ENCODE measurements at regions not wholly inside any gene's neighbourhood (a gene's known extent, or its start where the extent isn't known, plus 50 kb on each side); places are given as distances from the start of the nearest gene placed in this dataset.
A peak's percentile ranks its signal among the peaks of the same experiment; 100 is the strongest.
"Not testable (repeated sequence)": the region's sequence is repeated elsewhere in the genome, so short reads cannot be mapped to it uniquely, and the experiment has no call there.

DNA sequence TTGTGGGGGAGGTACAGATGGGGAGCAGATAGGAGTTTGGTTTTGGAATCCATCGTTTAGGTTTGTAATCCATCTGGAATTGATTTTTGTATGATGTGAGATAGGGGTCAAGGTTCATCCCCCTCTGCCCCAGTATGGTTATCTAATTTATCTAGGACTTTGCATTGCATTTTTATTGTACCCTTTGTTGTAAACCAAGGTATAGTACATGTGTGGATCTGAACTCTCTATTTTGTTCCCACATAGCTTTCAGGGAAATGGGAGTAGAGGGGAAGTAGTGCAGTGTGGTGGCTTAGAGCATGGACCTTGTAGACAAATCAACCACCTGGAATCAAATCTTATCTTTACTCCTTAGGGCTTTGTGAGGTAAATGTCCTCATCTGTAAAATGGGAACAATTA, 65.7 kb downstream of the RAD54L2 start:
- ATAC-seq (no peak), DNase-seq (no peak)
- WGBS (ENCODE audit: insufficient coverage) = 100% methylated on average over 1 of the region's 1 CpG
- intact Hi-C loops (cut with micrococcal nuclease) = no loop called here
- H3K27ac ChIP-seq (ENCODE audit: low read length) = no peak overlapping the region
- no peaks in the 10 kb centered on the region for H3K4me1 ChIP-seq (ENCODE audit: control insufficient read depth, insufficient read depth, low read length)
- H3K9me3 ChIP-seq (ENCODE audit: control insufficient read depth, insufficient read depth, low read length) = no peaks in the 10 kb centered on the region
- TF ChIP-seq, protein P1, sequence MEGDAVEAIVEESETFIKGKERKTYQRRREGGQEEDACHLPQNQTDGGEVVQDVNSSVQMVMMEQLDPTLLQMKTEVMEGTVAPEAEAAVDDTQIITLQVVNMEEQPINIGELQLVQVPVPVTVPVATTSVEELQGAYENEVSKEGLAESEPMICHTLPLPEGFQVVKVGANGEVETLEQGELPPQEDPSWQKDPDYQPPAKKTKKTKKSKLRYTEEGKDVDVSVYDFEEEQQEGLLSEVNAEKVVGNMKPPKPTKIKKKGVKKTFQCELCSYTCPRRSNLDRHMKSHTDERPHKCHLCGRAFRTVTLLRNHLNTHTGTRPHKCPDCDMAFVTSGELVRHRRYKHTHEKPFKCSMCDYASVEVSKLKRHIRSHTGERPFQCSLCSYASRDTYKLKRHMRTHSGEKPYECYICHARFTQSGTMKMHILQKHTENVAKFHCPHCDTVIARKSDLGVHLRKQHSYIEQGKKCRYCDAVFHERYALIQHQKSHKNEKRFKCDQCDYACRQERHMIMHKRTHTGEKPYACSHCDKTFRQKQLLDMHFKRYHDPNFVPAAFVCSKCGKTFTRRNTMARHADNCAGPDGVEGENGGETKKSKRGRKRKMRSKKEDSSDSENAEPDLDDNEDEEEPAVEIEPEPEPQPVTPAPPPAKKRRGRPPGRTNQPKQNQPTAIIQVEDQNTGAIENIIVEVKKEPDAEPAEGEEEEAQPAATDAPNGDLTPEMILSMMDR (IDR thresholded peaks at IDR 0.05) = no peak
- Mint-ChIP-seq H3K4me3 (no peak overlapping the region), H3K27ac (no peak overlapping the region), H3K27me3 (ENCODE audit: low read depth in 2 of 2) (no peaks in the 10 kb centered on the region), H3K36me3 (no peaks in the 10 kb centered on the region), H3K4me1 (peaks cover 16 to 24% of the 10 kb centered on the region in 2 donors), H3K9me3 (no peaks in the 10 kb centered on the region)
- no peaks in the 10 kb centered on the region for H3K36me3 ChIP-seq (ENCODE audit: control insufficient read depth, insufficient read depth, low read length)
- H3K27me3 ChIP-seq (ENCODE audit: control insufficient read depth, insufficient read depth, low read length) = no peaks in the 10 kb centered on the region
- no peak overlapping the region for H3K4me3 ChIP-seq (ENCODE audit: low read length)

DNA sequence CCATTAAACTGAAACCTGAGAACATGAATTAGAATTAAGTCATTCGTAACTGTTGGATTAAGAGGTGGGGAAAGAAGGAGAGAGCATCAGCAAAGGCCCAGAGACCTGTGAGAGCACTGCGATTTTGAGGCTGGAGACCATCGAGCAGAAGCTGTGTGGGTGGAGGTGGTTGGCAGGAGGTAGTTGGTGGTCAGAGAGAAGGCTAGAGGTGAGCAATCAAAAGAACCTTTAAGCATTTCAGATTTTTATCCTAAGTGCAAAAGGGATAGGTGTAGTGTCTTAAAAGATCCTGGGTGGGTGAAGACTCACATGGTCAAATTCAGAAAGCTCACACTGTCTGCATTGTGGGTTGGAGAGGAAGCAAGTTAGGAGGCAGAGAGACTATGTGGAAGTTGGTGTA, 65.1 kb upstream of the TEX264 start:
- Mint-ChIP-seq H3K36me3 (no peaks in the 10 kb centered on the region), H3K4me3 (no peak overlapping the region), H3K27ac (peak overlapping the region; percentile 2 to 8), H3K27me3 (ENCODE audit: low read depth in 2 of 2) (no peaks in the 10 kb centered on the region), H3K9me3 (no peaks in the 10 kb centered on the region), H3K4me1 (peaks cover 15 to 28% of the 10 kb centered on the region in 2 donors)
- WGBS (ENCODE audit: insufficient coverage) = 64% methylated on average over 3 of the region's 3 CpGs
- TF ChIP-seq, protein P1 (IDR thresholded peaks at IDR 0.05) = no peak
- no peaks in the 10 kb centered on the region for H3K36me3 ChIP-seq (ENCODE audit: control insufficient read depth, insufficient read depth, low read length)
- DNase-seq (no peak), ATAC-seq (peak in 1 of 3 donors; percentile 32)
- H3K4me1 ChIP-seq (ENCODE audit: control insufficient read depth, insufficient read depth, low read length) = no peaks in the 10 kb centered on the region
- no peak overlapping the region for H3K4me3 ChIP-seq (ENCODE audit: low read length)
- H3K27me3 ChIP-seq (ENCODE audit: control insufficient read depth, insufficient read depth, low read length) = no peaks in the 10 kb centered on the region
- H3K9me3 ChIP-seq (ENCODE audit: control insufficient read depth, insufficient read depth, low read length) = no peaks in the 10 kb centered on the region
- intact Hi-C loops (cut with micrococcal nuclease) = no loop called here
- H3K27ac ChIP-seq (ENCODE audit: low read length) = no peak overlapping the region

DNA sequence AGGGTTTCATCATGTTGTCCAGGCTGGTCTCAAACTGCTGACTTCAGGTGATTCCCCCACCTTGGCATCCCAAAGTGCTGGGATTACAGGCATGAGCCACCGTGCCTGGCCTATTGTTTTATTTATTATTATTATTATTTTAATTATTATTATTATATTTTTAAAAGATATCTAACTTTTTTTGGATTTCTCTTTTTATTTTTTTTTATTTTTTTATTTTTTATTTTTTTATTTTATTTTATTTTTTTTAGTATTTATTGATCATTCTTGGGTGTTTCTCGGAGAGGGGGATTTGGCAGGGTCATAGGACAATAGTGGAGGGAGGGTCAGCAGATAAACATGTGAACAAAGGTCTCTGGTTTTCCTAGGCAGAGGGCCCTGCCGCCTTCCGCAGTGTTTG, 64.2 kb upstream of the TEX264 start:
- H3K27me3 Mint-ChIP-seq (ENCODE audit: low read depth in 2 of 2); ATAC-seq; H3K27me3 ChIP-seq (ENCODE audit: control insufficient read depth, insufficient read depth, low read length); H3K27ac Mint-ChIP-seq; DNase-seq; H3K9me3 ChIP-seq (ENCODE audit: control insufficient read depth, insufficient read depth, low read length); H3K4me3 ChIP-seq (ENCODE audit: low read length); H3K4me3 Mint-ChIP-seq; H3K27ac ChIP-seq (ENCODE audit: low read length); H3K9me3 Mint-ChIP-seq; intact Hi-C loops (cut with micrococcal nuclease); H3K36me3 Mint-ChIP-seq; H3K36me3 ChIP-seq (ENCODE audit: control insufficient read depth, insufficient read depth, low read length); H3K4me1 ChIP-seq (ENCODE audit: control insufficient read depth, insufficient read depth, low read length): not testable (repeated sequence)
- peaks cover 18 to 32% of the 10 kb centered on the region in 2 donors for H3K4me1 Mint-ChIP-seq
- no CpG with 5 or more reads among the region's 4 CpGs for WGBS (ENCODE audit: insufficient coverage)

DNA sequence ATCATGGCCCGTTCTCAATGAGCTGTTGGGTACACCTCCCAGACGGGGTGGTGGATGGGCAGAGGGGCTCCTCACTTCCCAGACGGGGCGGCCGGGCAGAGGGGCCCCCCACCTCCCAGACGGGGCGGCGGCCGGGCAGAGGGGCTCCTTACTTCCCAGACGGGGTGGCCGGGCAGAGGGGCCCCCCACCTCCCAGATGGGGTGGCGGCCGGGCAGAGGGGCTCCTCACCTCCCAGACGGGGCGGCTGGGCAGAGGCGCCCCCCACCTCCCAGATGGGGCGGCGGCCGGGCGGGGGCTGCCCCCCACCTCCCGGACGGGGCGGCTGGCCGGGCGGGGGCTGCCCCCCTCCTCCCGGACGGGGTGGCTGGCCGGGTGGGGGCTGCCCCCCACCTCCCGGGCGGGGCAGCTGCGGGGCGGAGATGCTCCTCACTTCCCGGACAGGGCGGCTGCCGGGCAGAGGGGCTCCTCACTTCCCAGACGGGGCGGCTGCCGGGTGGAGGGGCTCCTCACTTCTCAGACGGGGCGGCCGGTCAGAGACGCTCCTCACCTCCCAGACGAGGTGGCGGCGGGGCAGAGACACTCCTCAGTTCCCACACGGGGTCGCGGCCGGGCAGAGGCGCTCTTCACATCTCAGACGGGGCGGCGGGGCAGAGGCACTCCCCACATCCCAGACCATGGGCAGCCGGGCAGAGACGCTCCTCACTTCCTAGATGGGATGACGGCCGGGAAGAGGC, 63.3 kb upstream of the TEX264 start:
- H3K36me3 ChIP-seq (ENCODE audit: control insufficient read depth, insufficient read depth, low read length); H3K27ac Mint-ChIP-seq; intact Hi-C loops (cut with micrococcal nuclease); DNase-seq; ATAC-seq; H3K9me3 ChIP-seq (ENCODE audit: control insufficient read depth, insufficient read depth, low read length); H3K27me3 Mint-ChIP-seq (ENCODE audit: low read depth in 2 of 2); H3K9me3 Mint-ChIP-seq; H3K36me3 Mint-ChIP-seq; H3K4me1 ChIP-seq (ENCODE audit: control insufficient read depth, insufficient read depth, low read length); H3K27me3 ChIP-seq (ENCODE audit: control insufficient read depth, insufficient read depth, low read length); H3K27ac ChIP-seq (ENCODE audit: low read length); H3K4me3 ChIP-seq (ENCODE audit: low read length); H3K4me3 Mint-ChIP-seq: not testable (repeated sequence)
- WGBS (ENCODE audit: insufficient coverage) = 98% methylated on average over 50 of the region's 57 CpGs
- H3K4me1 Mint-ChIP-seq = peaks cover 15 to 27% of the 10 kb centered on the region in 2 donors
